GM19397 (cell line): ENCODE measurements at regions not wholly inside any gene's neighbourhood (a gene's known extent, or its start where the extent isn't known, plus 50 kb on each side); places are given as distances from the start of the nearest gene placed in this dataset.

ENCODE experiments used
- ATAC-seq: cut with Tn5 transposase; IDR thresholded peaks from one replicate; pipeline ENCODE4 v1.9.1; 2021; ENCODE audit warnings: mild to moderate bottlenecking, moderate library complexity; ENCODE audit not compliant: unreplicated experiment

GRCh38 chr4:57501720-57502119 lies 391.5 kb upstream of the IGFBP7 start:
- no peak for ATAC-seq

GRCh38 chr4:57499786-57500185 lies 389.6 kb upstream of the IGFBP7 start:
- ATAC-seq = no peak

- no peak for ATAC-seq
Observed at GRCh38 chr4:57498251-57498650, 388.1 kb upstream of the IGFBP7 start.

GRCh38 chr4:57496697-57497471 lies 386.7 kb upstream of the IGFBP7 start:
- no peak for ATAC-seq

GRCh38 chr4:57494821-57495220 lies 384.6 kb upstream of the IGFBP7 start:
- ATAC-seq = no peak

GRCh38 chr4:57492251-57492878 lies 382.2 kb upstream of the IGFBP7 start:
- no peak for ATAC-seq

GRCh38 chr4:57491388-57491787 lies 381.2 kb upstream of the IGFBP7 start:
- no peak for ATAC-seq

GRCh38 chr4:57490520-57491255 lies 380.5 kb upstream of the IGFBP7 start:
- ATAC-seq = no peak

- no peak for ATAC-seq
Observed at GRCh38 chr4:57488366-57489162, 378.4 kb upstream of the IGFBP7 start.

GRCh38 chr4:57475424-57475823 lies 365.2 kb upstream of the IGFBP7 start:
- ATAC-seq = no peak

- ATAC-seq = no peak
Observed at GRCh38 chr4:57465321-57466056, 355.3 kb upstream of the IGFBP7 start.

GRCh38 chr4:57462843-57463242 lies 352.7 kb upstream of the IGFBP7 start:
- no peak for ATAC-seq

- no peak for ATAC-seq
Observed at GRCh38 chr4:57460967-57461366, 350.8 kb upstream of the IGFBP7 start.

- ATAC-seq = no peak
Observed at GRCh38 chr4:57448901-57449300, 338.7 kb upstream of the IGFBP7 start.

- no peak for ATAC-seq
Observed at GRCh38 chr4:57448452-57448851, 338.3 kb upstream of the IGFBP7 start.

GRCh38 chr4:57446266-57446665 lies 336.1 kb upstream of the IGFBP7 start:
- ATAC-seq = no peak

- ATAC-seq = no peak
Observed at GRCh38 chr4:57445686-57446085, 335.5 kb upstream of the IGFBP7 start.

- ATAC-seq = no peak
Observed at GRCh38 chr4:57444671-57445070, 334.5 kb upstream of the IGFBP7 start.

- ATAC-seq = no peak
Observed at GRCh38 chr4:57443787-57444186, 333.6 kb upstream of the IGFBP7 start.

- no peak for ATAC-seq
Observed at GRCh38 chr4:57443308-57443707, 333.1 kb upstream of the IGFBP7 start.
